OCI-LY3 (cell line): ENCODE measurements at regions not wholly inside any gene's neighbourhood (a gene's known extent, or its start where the extent isn't known, plus 50 kb on each side); places are given as distances from the start of the nearest gene placed in this dataset.
A peak's percentile ranks its signal among the peaks of the same experiment; 100 is the strongest.

ENCODE experiments used
- H2AFZ ChIP-seq: fragments of 200-600, 300-600 bp; shearing (Covaris generic); 2 replicates; pipeline ENCODE4 v1.6.0; 2014; ENCODE audit warnings: antibody characterized with exemption, low read depth, low read length
- H3K27ac ChIP-seq: fragments of 200-600, 300-600 bp; sonication (generic); 2 replicates; pipeline ENCODE4 v1.5.1; 2014; ENCODE audit warnings: mild to moderate bottlenecking, low read length, moderate library complexity, mixed read lengths
- H3K27me3 ChIP-seq: fragments of 200-600, 300-600 bp; sonication (generic); 2 replicates; pipeline ENCODE4 v1.6.1; 2014; ENCODE audit warnings: low read depth, low read length, mixed read lengths
- H3K36me3 ChIP-seq: fragments of 200-600, 300-600 bp; sonication (generic); replicated peaks from 2 replicates; pipeline ENCODE3; 2014; ENCODE audit warnings: low read depth, low read length, mixed read lengths
- H3K4me1 ChIP-seq: fragments of 300-600, 200-600 bp; sonication (generic); 2 replicates; pipeline ENCODE4 v1.6.1; 2014; ENCODE audit warnings: low read length, mixed read lengths
- H3K4me2 ChIP-seq: fragments of 200-600, 300-600 bp; sonication (generic); 2 replicates; pipeline ENCODE4 v1.6.1; 2014; ENCODE audit warnings: low read length, mixed read lengths
- H3K4me3 ChIP-seq: fragments of 300-600, 200-600 bp; sonication (generic); 2 replicates; pipeline ENCODE4 v1.5.1; 2014; ENCODE audit warnings: antibody characterized with exemption, mild to moderate bottlenecking, low read length, moderate library complexity
- H3K79me2 ChIP-seq: fragments of 300-600, 200-600 bp; shearing (Covaris generic); 2 replicates; pipeline ENCODE4 v1.6.1; 2014; ENCODE audit warnings: mild to moderate bottlenecking, low read length, mixed read lengths
- H3K9ac ChIP-seq: fragments of 300-600, 200-600 bp; shearing (Covaris generic); 2 replicates; pipeline ENCODE4 v1.6.0; 2014; ENCODE audit warnings: mild to moderate bottlenecking, low read length, moderate library complexity
- H3K9me3 ChIP-seq: fragments of 200-600, 300-600 bp; shearing (Covaris generic); 2 replicates; pipeline ENCODE4 v1.6.1; 2014; ENCODE audit warnings: low read length, mixed read lengths; ENCODE audit not compliant: insufficient read depth
- H4K20me1 ChIP-seq: fragments of 200-600, 300-600 bp; sonication (generic); 2 replicates; pipeline ENCODE4 v1.6.1; 2016; ENCODE audit warnings: low read length, mixed read lengths; ENCODE audit not compliant: insufficient read depth
- CTCF ChIP-seq: fragments of 200-600, 300-600 bp; sonication (generic); IDR thresholded peaks from 2 replicates; pipeline ENCODE4 v1.5.1; 2014; ENCODE audit warnings: antibody characterized with exemption, low read length, low read depth
- EZH2phosphoT487 ChIP-seq: fragments of 200-600 bp; shearing (Covaris generic); IDR thresholded peaks from 2 replicates; pipeline ENCODE4 v1.6.1; 2018; ENCODE audit warnings: antibody characterized with exemption, mixed run types, low read depth

DNA sequence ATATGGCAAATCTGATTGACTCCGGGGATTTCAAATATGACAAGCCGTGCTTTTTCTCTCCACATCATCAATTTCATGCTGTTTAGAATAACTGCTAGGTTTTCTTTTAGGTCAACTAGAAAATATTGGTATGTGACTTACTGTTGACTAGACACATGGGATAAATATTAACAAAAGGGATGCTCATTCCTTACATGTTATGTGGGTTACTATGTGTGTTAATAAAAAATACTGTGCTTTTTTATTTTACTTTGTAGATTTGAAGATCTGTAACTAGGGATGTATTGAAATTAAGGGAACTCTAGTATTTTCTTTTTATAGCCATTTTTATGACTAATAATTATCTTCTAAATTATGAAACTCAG lies 264.6 kb upstream of the COL8A1 start:
- H3K27me3 ChIP-seq, result no peaks in the 10 kb centered on the region
- no peak overlapping the region for H3K4me3 ChIP-seq
- H2AFZ ChIP-seq, result no peak overlapping the region
- TF ChIP-seq CTCF, result no peak
- no peak for TF ChIP-seq EZH2phosphoT487
- no peak overlapping the region for H3K4me2 ChIP-seq
- no peaks in the 10 kb centered on the region for H3K79me2 ChIP-seq
- no peak overlapping the region for H3K27ac ChIP-seq
- H3K9me3 ChIP-seq, result no peaks in the 10 kb centered on the region
- no peaks in the 10 kb centered on the region for H3K4me1 ChIP-seq
- H4K20me1 ChIP-seq, result no peaks in the 10 kb centered on the region
- H3K36me3 ChIP-seq, result no peaks in the 10 kb centered on the region
- H3K9ac ChIP-seq, result no peak overlapping the region

GRCh38 chr3:99373088-99373845 lies 265.1 kb upstream of the COL8A1 start:
- Histone ChIP-seq H4K20me1 (no peaks in the 10 kb centered on the region), H3K4me1 (no peaks in the 10 kb centered on the region)
- TF ChIP-seq CTCF (no peak), EZH2phosphoT487 (no peak)

DNA sequence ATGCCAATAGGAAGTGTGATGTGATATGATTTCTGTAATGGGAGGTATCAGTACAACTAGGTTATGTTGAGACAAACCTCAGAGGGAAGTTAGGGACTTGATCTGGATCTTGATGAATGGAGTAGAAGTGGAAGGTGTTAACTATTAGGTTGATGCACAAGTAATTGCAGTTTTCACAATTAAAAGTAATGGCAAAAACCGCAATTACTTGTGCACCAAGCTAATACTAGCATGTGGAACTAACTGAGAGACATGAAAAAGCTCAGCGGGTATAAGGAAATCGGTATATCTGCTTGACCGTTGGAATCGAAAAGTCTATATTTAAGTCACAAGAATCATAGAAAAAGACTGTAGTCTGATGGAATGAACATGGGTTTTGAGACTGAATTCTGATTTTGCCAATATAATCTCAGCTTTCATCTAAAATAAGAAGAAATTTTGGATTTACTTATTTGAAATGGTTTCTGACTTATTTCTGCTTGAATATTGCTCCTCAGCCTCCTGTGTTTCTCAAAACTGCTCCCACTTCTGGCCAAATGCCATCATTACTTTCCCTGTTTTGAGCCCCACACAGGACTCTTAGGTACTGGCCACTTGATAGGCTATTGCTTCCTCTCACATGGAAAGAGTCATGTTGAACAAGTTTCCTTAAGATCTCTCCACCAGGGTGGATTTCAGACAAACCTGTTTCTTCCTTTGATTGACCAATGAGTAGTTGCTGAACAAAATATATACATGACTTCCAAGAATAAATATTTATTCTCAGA lies 271.5 kb upstream of the COL8A1 start:
- no peaks in the 10 kb centered on the region for H4K20me1 ChIP-seq
- peak; percentile 7; the same call in 1 of the 2 replicates for TF ChIP-seq CTCF
- no peak for TF ChIP-seq EZH2phosphoT487
- no peaks in the 10 kb centered on the region for H3K9me3 ChIP-seq

More at GRCh38 chr3:99373088-99373845, 265.1 kb upstream of the COL8A1 start:
- no peak overlapping the region for H3K9ac ChIP-seq
- no peaks in the 10 kb centered on the region for H3K79me2 ChIP-seq
- H3K4me2 ChIP-seq, result no peak overlapping the region
- H3K9me3 ChIP-seq, result no peaks in the 10 kb centered on the region
- H3K4me3 ChIP-seq, result no peak overlapping the region
- H3K36me3 ChIP-seq, result no peaks in the 10 kb centered on the region
- no peak overlapping the region for H3K27ac ChIP-seq
- H3K27me3 ChIP-seq, result no peaks in the 10 kb centered on the region
- H2AFZ ChIP-seq, result no peak overlapping the region

DNA sequence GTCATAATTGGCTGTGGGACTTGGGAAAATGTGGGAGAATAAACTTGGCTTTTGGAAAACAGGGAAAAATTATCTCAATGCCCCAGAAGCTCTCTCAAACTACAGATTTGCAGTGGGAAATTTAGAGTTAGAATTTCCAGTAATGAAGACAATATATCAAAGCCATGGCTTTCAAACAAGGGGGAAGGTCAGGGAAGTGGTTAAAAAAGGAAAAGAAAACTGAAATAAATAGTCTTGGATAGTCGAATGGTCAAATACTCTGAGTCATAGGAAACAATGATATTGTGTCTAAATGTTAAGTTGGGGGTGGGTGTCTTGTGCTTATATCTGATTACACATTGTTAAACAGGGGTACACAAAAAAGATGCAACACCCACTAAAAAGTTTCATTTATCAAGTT lies 272.4 kb upstream of the COL8A1 start:
- TF ChIP-seq CTCF, result no peak
- no peak for TF ChIP-seq EZH2phosphoT487
- H3K4me2 ChIP-seq, result no peak overlapping the region
- no peak overlapping the region for H2AFZ ChIP-seq
- no peaks in the 10 kb centered on the region for H3K36me3 ChIP-seq
- no peak overlapping the region for H3K9ac ChIP-seq
- no peaks in the 10 kb centered on the region for H3K9me3 ChIP-seq
- H3K4me3 ChIP-seq, result no peak overlapping the region
- H4K20me1 ChIP-seq, result no peaks in the 10 kb centered on the region
- H3K4me1 ChIP-seq, result no peaks in the 10 kb centered on the region
- H3K79me2 ChIP-seq, result no peaks in the 10 kb centered on the region
- no peak overlapping the region for H3K27ac ChIP-seq
- H3K27me3 ChIP-seq, result no peaks in the 10 kb centered on the region

More for the DNA sequence above, 271.5 kb upstream of the COL8A1 start:
- no peak overlapping the region for H3K4me3 ChIP-seq
- no peak overlapping the region for H2AFZ ChIP-seq
- no peaks in the 10 kb centered on the region for H3K27me3 ChIP-seq
- no peak overlapping the region for H3K9ac ChIP-seq
- H3K36me3 ChIP-seq, result no peaks in the 10 kb centered on the region
- no peak overlapping the region for H3K27ac ChIP-seq
- H3K4me2 ChIP-seq, result no peak overlapping the region
- H3K4me1 ChIP-seq, result no peaks in the 10 kb centered on the region
- no peaks in the 10 kb centered on the region for H3K79me2 ChIP-seq
